Activated CD4-positive, alpha-beta T cell treated with anti-CD3 and anti-CD28 coated beads for 36 hours (primary cell): ENCODE measurements at regions not wholly inside any gene's neighbourhood (a gene's known extent, or its start where the extent isn't known, plus 50 kb on each side); places are given as distances from the start of the nearest gene placed in this dataset.

Source experiments
- ATAC-seq: fragments of 200-7000 bp; cut with Tn5 transposase; one replicate; pipeline ENCODE4 v1.10.0; 2021; ENCODE audit warnings: mild to moderate bottlenecking, moderate library complexity
- CTCF ChIA-PET: fragments of 350-600 bp; sonication (Branson Sonifier 250); formaldehyde crosslinking; loops from one replicate; lab custom pipeline; 2021; ENCODE audit warnings: antibody characterized with exemption; lab: Charles Lee
- POLR2A ChIA-PET: fragments of 350-600 bp; sonication (Branson Sonifier 250); formaldehyde crosslinking; loops from one replicate; lab custom pipeline; 2021; ENCODE audit warnings: antibody characterized with exemption, inconsistent platforms; lab: Charles Lee
- DNase-seq: peaks from one replicate; pipeline ENCODE4 v3.0.0-alpha.2; 2020
- H3K27ac Mint-ChIP-seq: one replicate; pipeline ENCODE4 v1.8.0; 2021; ENCODE audit warnings: mixed read lengths
- H3K27me3 Mint-ChIP-seq: one replicate; pipeline ENCODE4 v1.8.0; 2021; ENCODE audit warnings: mixed read lengths
- H3K36me3 Mint-ChIP-seq: one replicate; pipeline ENCODE4 v1.8.0; 2021; ENCODE audit warnings: low read depth, mixed read lengths
- H3K4me1 Mint-ChIP-seq: one replicate; pipeline ENCODE4 v1.8.0; 2021; ENCODE audit warnings: mixed read lengths
- H3K4me3 Mint-ChIP-seq: one replicate; pipeline ENCODE4 v1.8.0; 2021; ENCODE audit warnings: mild to moderate bottlenecking, moderate library complexity, mixed read lengths
- H3K9me3 Mint-ChIP-seq: one replicate; pipeline ENCODE4 v1.8.0; 2021; ENCODE audit warnings: low read depth, mixed read lengths
- intact Hi-C, 2 experiments: fragments of 100-400 bp; cut with DNase I in 1 of 2; cut with micrococcal nuclease in 1 of 2; formaldehyde crosslinking; loops; one replicate each; pipeline versions ENCODE4 v1.14.2 to v1.15.1; 2022 to 2024; cut with DNase I, micrococcal nuclease

DNA sequence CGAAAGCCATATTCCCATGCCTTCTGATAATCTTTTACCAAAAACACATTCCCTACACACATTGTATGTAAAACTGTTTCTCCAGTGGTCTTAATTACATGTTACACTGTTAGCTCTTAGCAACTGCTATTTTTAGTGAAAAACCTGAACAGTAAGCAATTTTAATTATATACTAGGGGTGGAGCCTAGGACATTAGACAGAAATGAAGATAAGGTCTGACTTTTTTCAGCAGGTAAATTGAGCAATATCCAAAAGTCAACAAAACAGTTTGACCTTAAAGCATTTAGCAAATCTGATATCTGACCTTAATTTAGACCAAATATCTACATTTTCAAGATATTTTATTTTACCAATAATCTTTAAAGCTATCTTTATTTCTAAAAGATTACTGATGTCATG is 60.2 kb downstream of the PDE6H start:
- Mint-ChIP-seq H3K36me3 (no peaks in the 10 kb centered on the region), H3K27me3 (peaks cover 4% of the 10 kb centered on the region), H3K4me3 (no peak overlapping the region), H3K9me3 (peaks cover 15% of the 10 kb centered on the region), H3K27ac (no peak overlapping the region), H3K4me1 (no peaks in the 10 kb centered on the region)
- DNase-seq (no peak), ATAC-seq (no peak)
- intact Hi-C loops: no loop called here
- ChIA-PET POLR2A (no interaction called here), CTCF (no interaction called here)

DNA sequence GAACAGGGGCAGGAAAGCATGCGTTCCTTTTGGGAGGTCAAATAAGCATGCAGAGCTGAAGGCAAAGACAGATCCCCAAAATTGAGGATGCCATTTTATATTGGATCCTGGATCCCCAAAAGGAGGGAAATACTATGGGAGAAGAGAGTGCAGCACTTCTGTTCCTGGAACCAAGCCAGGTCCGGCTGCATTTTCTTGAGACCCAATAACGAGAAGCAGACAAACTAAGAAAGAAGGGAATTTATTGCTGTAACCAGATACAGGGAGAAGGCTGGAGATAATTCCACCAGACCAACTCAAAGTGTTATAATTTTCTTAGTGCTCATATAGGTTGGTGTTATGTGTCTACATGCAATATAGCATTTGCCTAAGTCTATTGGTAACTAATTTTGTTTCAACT is 60.8 kb downstream of the PDE6H start:
- ChIA-PET POLR2A (no interaction called here), CTCF (no interaction called here)
- Mint-ChIP-seq H3K27me3 (peaks cover 4% of the 10 kb centered on the region), H3K36me3 (no peaks in the 10 kb centered on the region), H3K4me1 (no peaks in the 10 kb centered on the region), H3K27ac (no peak overlapping the region), H3K9me3 (peaks cover 12% of the 10 kb centered on the region), H3K4me3 (no peak overlapping the region)
- no peak for ATAC-seq
- intact Hi-C loops: no loop called here
- DNase-seq: no peak

DNA sequence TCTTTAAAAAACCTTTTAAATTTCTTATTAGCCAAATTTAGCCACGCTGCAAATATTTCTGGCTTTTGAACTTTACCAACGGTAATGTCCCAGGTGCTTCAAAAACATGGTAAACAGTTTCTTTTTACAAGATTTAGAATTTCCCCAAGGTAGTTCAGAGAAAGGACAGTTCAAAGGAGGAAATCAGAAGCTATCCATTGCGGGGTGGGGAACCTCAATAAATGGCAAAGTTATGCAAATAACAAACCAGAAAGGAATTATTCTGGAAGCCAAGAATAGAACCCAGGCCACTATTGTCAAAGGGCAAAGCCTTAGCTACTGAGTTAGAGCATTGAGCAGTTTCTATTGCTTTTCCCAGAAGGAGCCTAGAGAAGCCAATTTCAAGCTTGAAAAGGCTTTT is 62.3 kb downstream of the PDE6H start:
- intact Hi-C loops: no loop called here
- Mint-ChIP-seq H3K27ac (no peak overlapping the region), H3K4me1 (no peaks in the 10 kb centered on the region), H3K36me3 (no peaks in the 10 kb centered on the region), H3K9me3 (peaks cover 1% of the 10 kb centered on the region), H3K4me3 (no peak overlapping the region), H3K27me3 (peaks cover 4% of the 10 kb centered on the region)
- DNase-seq (no peak), ATAC-seq (no peak)
- ChIA-PET CTCF (interaction anchor here (0.5 kb wide), 1 partner anchor 301 kb away, joined by 4 read pairs; no protein-coding TSS in a partner anchor), POLR2A (no interaction called here)

DNA sequence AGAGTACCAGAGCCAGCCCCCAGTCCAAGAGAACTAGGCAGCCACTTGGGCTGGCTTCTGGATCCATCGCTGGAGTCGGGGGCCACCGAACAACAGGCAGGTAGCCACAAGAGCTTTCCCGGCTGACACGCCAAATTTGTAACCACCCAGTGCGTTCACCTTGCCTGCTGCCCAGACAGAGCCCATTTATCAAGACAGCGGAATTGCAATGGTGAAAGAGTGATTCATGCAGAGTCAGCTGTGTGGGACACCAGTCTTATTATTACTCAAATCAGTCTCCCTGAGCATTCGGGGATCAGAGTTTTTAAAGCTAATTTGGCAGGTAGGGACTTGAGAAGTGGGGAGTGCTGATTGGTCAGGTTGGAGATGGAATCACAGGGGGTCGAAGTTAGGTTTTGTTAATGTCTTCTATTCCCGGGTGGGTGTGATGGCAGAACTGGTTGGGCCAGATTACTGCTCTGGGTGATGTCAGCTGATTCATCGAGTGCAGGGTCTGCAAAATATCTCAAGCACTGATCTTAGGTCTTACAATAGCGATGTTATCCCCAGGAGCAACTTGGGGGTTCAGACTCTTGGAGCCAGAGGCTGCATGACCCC is 64.3 kb downstream of the PDE6H start:
- no peaks in the 10 kb centered on the region for H3K36me3 Mint-ChIP-seq
- H3K4me1 Mint-ChIP-seq: no peaks in the 10 kb centered on the region
- intact Hi-C loops: no loop called here
- no peak overlapping the region for H3K27ac Mint-ChIP-seq
- peaks cover 4% of the 10 kb centered on the region for H3K27me3 Mint-ChIP-seq
- CTCF ChIA-PET: interaction anchor here (1.2 kb wide), 1 partner anchor 12 kb away, joined by 4 read pairs; no protein-coding TSS in a partner anchor
- no peak for ATAC-seq
- DNase-seq: no peak
- POLR2A ChIA-PET: interaction anchor here (0.6 kb wide), 1 partner anchor 206 kb away, joined by 7 read pairs; no protein-coding TSS in a partner anchor
- no peak overlapping the region for H3K4me3 Mint-ChIP-seq
- no peaks in the 10 kb centered on the region for H3K9me3 Mint-ChIP-seq

DNA sequence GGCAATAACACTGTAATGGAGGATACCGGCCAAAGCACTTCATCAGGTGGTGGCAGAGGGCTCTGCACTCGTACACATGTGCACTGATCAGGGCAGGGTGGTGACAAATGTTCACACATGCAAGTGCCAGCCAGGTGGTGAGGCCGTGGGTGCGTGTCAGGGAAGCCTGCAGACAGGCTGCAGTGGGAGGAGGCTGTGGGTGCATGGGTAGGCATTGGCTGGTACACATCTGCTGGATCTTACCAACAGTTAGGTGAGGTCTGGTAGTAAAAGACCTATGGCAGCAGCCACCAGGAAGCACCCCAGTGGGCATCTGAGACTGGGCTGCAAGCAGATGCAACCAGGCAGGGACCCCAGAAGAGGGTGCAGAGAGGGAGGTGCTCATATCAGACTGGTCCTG is 65.3 kb downstream of the PDE6H start:
- H3K9me3 Mint-ChIP-seq: no peaks in the 10 kb centered on the region
- no peaks in the 10 kb centered on the region for H3K36me3 Mint-ChIP-seq
- intact Hi-C loops: no loop called here
- H3K4me3 Mint-ChIP-seq: no peak overlapping the region
- ChIA-PET CTCF (interaction anchor here (1.1 kb wide), 1 partner anchor 11 kb away, joined by 5 read pairs; no protein-coding TSS in a partner anchor), POLR2A (interaction anchor here (0.6 kb wide), 1 partner anchor 207 kb away, joined by 7 read pairs; no protein-coding TSS in a partner anchor)
- H3K4me1 Mint-ChIP-seq: no peaks in the 10 kb centered on the region
- no peak overlapping the region for H3K27ac Mint-ChIP-seq
- ATAC-seq (no peak), DNase-seq (no peak)
- peaks cover 4% of the 10 kb centered on the region for H3K27me3 Mint-ChIP-seq

DNA sequence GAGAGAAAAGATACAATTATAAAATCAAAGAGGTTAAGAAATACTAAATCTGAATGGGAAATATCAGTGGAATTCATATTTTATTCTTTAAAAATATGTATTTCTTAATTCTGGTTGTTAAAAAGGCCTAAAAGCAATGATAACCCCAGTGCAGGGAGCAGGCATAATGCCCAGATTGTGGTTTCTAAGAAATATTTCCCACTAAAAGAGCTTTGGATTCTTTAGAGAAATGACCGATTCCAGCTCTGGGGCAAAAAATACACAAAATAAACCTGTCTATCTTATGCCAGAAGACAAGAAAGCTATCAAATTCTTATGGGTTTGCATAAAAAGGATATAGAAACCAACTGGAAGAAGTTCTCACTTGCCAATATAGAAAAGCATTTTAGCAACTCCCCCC is 71.6 kb downstream of the PDE6H start:
- DNase-seq (no peak), ATAC-seq (no peak)
- POLR2A ChIA-PET: no interaction called here
- Mint-ChIP-seq H3K4me3 (no peak overlapping the region), H3K27me3 (no peaks in the 10 kb centered on the region), H3K4me1 (no peaks in the 10 kb centered on the region), H3K27ac (no peak overlapping the region), H3K9me3 (no peaks in the 10 kb centered on the region), H3K36me3 (no peaks in the 10 kb centered on the region)
- CTCF ChIA-PET: no interaction called here
- intact Hi-C loops: no loop called here

DNA sequence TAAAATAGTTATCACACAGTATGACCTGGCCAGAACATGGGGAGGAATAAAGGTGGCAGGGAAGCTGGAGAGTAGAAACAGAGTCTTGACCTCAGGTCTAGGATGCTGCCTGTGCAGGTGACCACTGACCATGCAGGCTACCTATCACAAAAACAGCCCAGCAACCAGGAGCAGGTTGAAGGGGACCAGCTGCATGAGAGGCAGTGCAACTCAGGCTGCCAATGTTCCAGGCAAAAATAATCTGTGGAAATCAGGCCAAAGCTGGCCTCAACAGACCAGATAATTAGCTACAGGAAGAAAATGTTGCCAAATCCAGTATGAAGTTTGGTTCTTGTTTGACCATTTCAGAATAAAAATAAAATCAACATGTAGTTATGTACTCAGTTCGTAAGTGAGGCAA is 72.6 kb downstream of the PDE6H start:
- DNase-seq (no peak), ATAC-seq (no peak)
- H3K27me3 Mint-ChIP-seq: no peaks in the 10 kb centered on the region
- no peak overlapping the region for H3K4me3 Mint-ChIP-seq
- H3K9me3 Mint-ChIP-seq: no peaks in the 10 kb centered on the region
- POLR2A ChIA-PET: no interaction called here
- no peaks in the 10 kb centered on the region for H3K36me3 Mint-ChIP-seq
- no peak overlapping the region for H3K27ac Mint-ChIP-seq
- peaks cover 4% of the 10 kb centered on the region for H3K4me1 Mint-ChIP-seq
- intact Hi-C loops: no loop called here
- CTCF ChIA-PET: no interaction called here

DNA sequence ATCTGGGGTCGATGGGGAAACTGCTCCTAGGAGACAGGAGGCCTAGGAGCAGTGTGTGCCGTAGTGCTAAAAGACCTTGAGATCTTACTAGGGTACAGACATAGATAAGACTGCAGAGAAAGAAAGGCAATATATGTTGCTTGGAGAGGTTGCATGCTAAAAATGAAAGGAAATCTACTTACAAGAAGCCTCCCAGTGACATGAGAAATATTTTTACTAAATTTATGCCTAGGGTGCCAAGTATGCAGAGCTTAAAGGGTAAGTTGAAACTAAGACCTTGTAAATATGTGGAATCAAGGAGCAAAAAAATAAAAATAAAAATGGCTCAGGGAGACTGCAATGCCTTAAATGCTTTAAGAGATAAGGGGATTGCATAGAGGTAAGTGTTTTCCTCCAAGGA is 74.8 kb downstream of the PDE6H start:
- Mint-ChIP-seq H3K4me3 (no peak overlapping the region), H3K4me1 (peaks cover 18% of the 10 kb centered on the region), H3K36me3 (no peaks in the 10 kb centered on the region), H3K9me3 (no peaks in the 10 kb centered on the region), H3K27ac (no peak overlapping the region), H3K27me3 (no peaks in the 10 kb centered on the region)
- ATAC-seq: no peak
- no peak for DNase-seq
- ChIA-PET POLR2A (interaction anchor here (0.6 kb wide), 1 partner anchor 614 kb away, joined by 3 read pairs; no protein-coding TSS in a partner anchor), CTCF (no interaction called here)
- intact Hi-C loops: no loop called here

DNA sequence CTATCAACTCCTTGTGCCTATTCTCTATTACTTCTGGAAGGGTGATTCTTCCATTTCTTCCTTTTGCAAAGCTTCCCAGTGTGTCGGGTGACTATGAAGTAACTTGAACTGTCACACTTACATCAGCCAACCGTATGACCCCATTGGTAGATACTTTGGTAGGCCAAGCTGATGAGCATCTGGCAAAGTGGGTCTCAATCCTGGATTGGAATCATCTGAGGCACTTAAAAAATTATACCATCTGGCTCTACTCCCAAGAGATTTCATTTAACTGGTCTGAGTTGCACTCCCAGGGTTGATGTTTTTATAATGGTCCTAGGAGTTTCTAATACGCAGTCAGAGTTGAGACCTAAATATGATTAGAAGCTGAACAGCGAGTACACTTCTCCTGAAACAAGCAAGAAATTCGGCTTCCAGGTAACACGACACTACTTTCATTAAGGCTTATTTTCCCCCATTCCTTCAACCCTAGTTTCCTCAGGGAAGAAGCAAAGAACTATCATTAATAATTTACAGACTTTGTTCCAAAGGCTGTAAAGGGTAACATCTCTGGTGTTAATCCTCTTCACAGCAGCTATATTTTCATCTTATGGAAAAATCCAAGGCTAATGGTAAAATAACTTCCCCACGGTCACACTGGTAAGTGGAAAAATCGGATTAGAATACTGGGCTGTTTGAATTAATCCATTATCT is 76.8 kb downstream of the PDE6H start:
- ChIA-PET CTCF (interaction anchor here (0.6 to 0.9 kb wide), 4 partner anchors 11 to 806 kb away, joined by 3 to 5 read pairs (median 4); no protein-coding TSS in a partner anchor), POLR2A (no interaction called here)
- intact Hi-C loops: no loop called here
- H3K27ac Mint-ChIP-seq: no peak overlapping the region
- H3K9me3 Mint-ChIP-seq: no peaks in the 10 kb centered on the region
- H3K27me3 Mint-ChIP-seq: no peaks in the 10 kb centered on the region
- no peak for DNase-seq
- H3K4me1 Mint-ChIP-seq: peaks cover 19% of the 10 kb centered on the region
- no peak for ATAC-seq
- H3K36me3 Mint-ChIP-seq: no peaks in the 10 kb centered on the region
- H3K4me3 Mint-ChIP-seq: no peak overlapping the region

DNA sequence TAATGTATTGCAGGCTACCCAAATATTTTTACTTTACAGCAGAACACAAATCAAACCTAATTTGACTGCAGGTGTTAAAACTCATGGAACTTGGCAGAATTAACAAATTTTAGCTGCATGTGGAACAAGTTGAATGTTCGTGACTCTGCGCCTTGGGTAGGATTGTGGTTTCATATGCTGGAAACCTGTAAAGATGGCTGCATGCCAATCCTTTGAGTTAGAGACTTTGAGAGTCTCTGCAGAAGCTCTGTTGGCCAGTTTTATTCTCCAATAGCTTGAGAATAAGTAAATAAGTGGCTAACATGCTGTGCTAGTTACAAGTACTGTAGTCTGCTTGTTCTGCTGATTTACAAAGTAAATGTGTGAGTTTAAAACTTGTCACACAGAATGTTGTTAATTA is 77.8 kb downstream of the PDE6H start:
- POLR2A ChIA-PET: interaction anchor here (0.6 to 0.7 kb wide), 2 partner anchors 163 to 415 kb away, joined by 3 to 7 read pairs; no protein-coding TSS in a partner anchor

DNA sequence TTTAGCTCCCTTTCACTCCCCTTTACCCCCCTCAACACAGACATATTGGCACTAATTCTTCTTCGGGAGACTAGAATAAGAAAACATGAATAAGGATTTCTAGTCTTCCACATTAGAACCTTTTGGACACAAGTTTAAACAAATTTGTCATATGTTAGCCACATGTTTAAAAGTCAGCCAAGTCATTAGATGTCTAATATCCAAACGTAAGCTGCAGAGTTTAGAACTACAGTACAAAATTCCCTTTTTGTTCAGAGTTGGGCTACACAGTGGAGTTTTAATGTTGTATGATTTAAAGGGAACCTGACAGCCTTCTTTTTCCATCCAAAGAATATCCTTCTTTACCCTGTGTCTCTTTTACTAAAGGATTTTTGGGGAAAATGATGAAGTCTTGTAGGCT is 79.8 kb downstream of the PDE6H start:
- no peak for ATAC-seq

More for the DNA sequence above, 77.8 kb downstream of the PDE6H start:
- no peak overlapping the region for H3K27ac Mint-ChIP-seq
- no peaks in the 10 kb centered on the region for H3K9me3 Mint-ChIP-seq
- intact Hi-C loops: no loop called here
- peaks cover 19% of the 10 kb centered on the region for H3K4me1 Mint-ChIP-seq
- peak; percentile 50 for DNase-seq
- CTCF ChIA-PET: interaction anchor here (0.5 to 0.7 kb wide), 2 partner anchors 115 to 165 kb away, joined by 3 read pairs; no protein-coding TSS in a partner anchor
- ATAC-seq: peak; percentile 49
- H3K36me3 Mint-ChIP-seq: no peaks in the 10 kb centered on the region
- H3K27me3 Mint-ChIP-seq: no peaks in the 10 kb centered on the region
- H3K4me3 Mint-ChIP-seq: no peak overlapping the region

DNA sequence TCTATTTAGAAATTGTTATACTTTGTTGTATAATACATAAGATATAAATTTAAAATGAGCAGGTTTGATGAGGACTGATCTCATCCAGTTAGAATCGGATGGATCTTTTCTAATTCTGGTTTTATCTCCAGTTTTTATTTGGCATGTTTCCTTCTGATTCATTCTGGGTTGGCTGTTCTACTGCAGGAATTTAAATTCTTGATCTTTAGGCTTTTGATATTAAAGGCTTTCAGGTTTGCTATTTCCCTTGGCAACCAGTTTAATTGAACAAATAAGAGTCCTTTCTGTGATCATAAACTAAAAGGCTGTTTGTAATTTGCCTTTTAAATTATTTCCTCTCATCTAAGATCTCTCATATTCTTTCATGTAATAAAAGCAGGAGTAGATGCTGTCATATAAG is 83.4 kb downstream of the PDE6H start:
- Mint-ChIP-seq H3K9me3 (no peaks in the 10 kb centered on the region), H3K27ac (no peak overlapping the region), H3K4me1 (peaks cover 7% of the 10 kb centered on the region), H3K27me3 (no peaks in the 10 kb centered on the region), H3K4me3 (no peak overlapping the region), H3K36me3 (no peaks in the 10 kb centered on the region)
- no peak for ATAC-seq
- CTCF ChIA-PET: no interaction called here
- no peak for DNase-seq
- intact Hi-C loops: no loop called here
- POLR2A ChIA-PET: no interaction called here

More for the DNA sequence above, 79.8 kb downstream of the PDE6H start:
- ChIA-PET POLR2A (no interaction called here), CTCF (interaction anchor here (0.8 kb wide), 2 partner anchors 30 to 339 kb away, joined by 3 read pairs; no protein-coding TSS in a partner anchor)
- Mint-ChIP-seq H3K27me3 (no peaks in the 10 kb centered on the region), H3K9me3 (no peaks in the 10 kb centered on the region), H3K4me3 (no peak overlapping the region), H3K4me1 (peaks cover 19% of the 10 kb centered on the region), H3K36me3 (no peaks in the 10 kb centered on the region), H3K27ac (no peak overlapping the region)
- intact Hi-C loops: no loop called here
- no peak for DNase-seq
